ENCODE measurements at regions not wholly inside any gene's neighbourhood (a gene's known extent, or its start where the extent isn't known, plus 50 kb on each side); places are given as distances from the start of the nearest gene placed in this dataset.

DNA sequence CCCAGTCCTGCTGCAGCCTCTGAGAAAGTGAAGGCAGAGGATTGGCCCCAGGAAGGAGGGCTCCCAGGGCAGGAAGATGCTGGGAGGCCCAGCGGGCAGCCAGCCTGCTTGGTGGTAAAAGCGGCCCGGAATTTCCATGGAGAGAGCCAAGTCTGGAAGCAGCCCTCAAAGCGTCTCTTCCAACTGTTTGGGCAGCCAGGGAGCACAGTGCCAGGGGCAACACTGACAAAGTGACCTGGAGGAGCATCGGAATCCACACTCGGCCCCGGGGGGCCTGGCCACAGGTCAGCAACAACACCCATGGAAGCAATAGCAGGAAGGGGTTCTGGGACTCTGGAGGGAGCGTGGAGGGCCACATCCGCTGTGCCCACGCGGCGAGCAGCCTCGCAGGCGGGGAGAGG, 63.2 kb upstream of the FGFR2 start:
- no peak overlapping the region for H3K4me3 ChIP-seq (IDR thresholded peaks at IDR 0.05; ENCODE audit: insufficient read depth, low read depth, low read length)
- no peaks in the 10 kb centered on the region for H4K20me1 ChIP-seq (ENCODE audit: insufficient read depth)
- no peak overlapping the region for H3K27ac ChIP-seq
- TF ChIP-seq, protein P1, sequence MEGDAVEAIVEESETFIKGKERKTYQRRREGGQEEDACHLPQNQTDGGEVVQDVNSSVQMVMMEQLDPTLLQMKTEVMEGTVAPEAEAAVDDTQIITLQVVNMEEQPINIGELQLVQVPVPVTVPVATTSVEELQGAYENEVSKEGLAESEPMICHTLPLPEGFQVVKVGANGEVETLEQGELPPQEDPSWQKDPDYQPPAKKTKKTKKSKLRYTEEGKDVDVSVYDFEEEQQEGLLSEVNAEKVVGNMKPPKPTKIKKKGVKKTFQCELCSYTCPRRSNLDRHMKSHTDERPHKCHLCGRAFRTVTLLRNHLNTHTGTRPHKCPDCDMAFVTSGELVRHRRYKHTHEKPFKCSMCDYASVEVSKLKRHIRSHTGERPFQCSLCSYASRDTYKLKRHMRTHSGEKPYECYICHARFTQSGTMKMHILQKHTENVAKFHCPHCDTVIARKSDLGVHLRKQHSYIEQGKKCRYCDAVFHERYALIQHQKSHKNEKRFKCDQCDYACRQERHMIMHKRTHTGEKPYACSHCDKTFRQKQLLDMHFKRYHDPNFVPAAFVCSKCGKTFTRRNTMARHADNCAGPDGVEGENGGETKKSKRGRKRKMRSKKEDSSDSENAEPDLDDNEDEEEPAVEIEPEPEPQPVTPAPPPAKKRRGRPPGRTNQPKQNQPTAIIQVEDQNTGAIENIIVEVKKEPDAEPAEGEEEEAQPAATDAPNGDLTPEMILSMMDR (conservative IDR thresholded peaks at IDR 0.05; ENCODE audit: low read depth, low read length): no peak
- no peaks in the 10 kb centered on the region for H3K27me3 ChIP-seq (ENCODE audit: insufficient read depth, low read depth)
- no peaks in the 10 kb centered on the region for H3K79me2 ChIP-seq (ENCODE audit: insufficient read depth, low read depth)
- H2AFZ ChIP-seq (ENCODE audit: low read depth): no peak overlapping the region
- H3K4me1 ChIP-seq (ENCODE audit: low read depth, poor library complexity, severe bottlenecking): no peaks in the 10 kb centered on the region
- H3K36me3 ChIP-seq (ENCODE audit: insufficient read depth): no peaks in the 10 kb centered on the region
- no peak overlapping the region for H3K9ac ChIP-seq
- no peak overlapping the region for H3K4me2 ChIP-seq

DNA sequence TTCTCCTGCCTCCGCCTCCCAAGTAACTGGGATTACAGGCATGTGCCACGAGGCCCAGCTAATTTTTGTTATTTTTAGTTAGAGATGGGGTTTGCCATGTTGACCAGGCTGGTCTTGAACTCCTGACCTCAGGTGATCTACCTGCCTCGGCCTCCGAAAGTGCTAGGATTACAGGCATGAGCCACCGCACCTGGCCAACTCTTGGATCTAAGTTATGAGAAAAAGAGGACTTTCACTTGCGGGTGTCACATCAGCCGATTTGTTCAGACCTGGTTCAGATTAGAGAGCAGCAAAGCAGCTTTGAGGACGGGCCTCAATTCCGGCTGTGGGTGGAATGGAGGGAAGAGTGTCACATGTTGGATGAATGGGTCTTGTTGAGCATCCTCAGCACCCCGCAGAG, 61.0 kb upstream of the FGFR2 start:
- no peaks in the 10 kb centered on the region for H3K79me2 ChIP-seq (ENCODE audit: insufficient read depth, low read depth)
- H3K4me3 ChIP-seq (IDR thresholded peaks at IDR 0.05; ENCODE audit: insufficient read depth, low read depth, low read length): no peak overlapping the region
- H2AFZ ChIP-seq (ENCODE audit: low read depth): no peak overlapping the region
- no peak overlapping the region for H3K9ac ChIP-seq
- H3K4me1 ChIP-seq (ENCODE audit: low read depth, poor library complexity, severe bottlenecking): no peaks in the 10 kb centered on the region
- TF ChIP-seq, protein P1 (conservative IDR thresholded peaks at IDR 0.05; ENCODE audit: low read depth, low read length): no peak
- no peak overlapping the region for H3K27ac ChIP-seq
- no peaks in the 10 kb centered on the region for H4K20me1 ChIP-seq (ENCODE audit: insufficient read depth)
- H3K36me3 ChIP-seq (ENCODE audit: insufficient read depth): no peaks in the 10 kb centered on the region
- no peaks in the 10 kb centered on the region for H3K27me3 ChIP-seq (ENCODE audit: insufficient read depth, low read depth)
- no peak overlapping the region for H3K4me2 ChIP-seq

DNA sequence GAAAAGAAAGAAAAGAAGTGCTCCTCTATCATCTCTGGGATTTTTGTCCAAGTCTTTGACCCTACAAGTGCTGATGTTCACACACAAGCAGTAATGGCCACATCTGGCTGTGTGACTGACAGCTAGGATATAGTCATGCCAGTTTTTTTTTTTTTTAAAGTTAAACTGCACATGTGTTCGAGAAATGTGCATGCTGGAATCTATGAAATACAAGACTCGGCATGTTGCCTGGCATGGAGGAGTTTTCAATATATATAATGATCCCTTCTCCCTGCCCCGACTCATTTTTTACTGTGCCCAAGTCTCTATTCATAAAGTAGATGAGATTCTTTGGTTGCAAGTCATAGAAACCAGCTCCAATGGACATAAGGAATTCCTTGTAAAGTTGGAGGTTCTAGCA, 60.4 kb upstream of the FGFR2 start:
- no peak overlapping the region for H3K4me2 ChIP-seq
- H3K79me2 ChIP-seq (ENCODE audit: insufficient read depth, low read depth): no peaks in the 10 kb centered on the region
- no peak overlapping the region for H3K27ac ChIP-seq
- no peak overlapping the region for H3K9ac ChIP-seq
- no peaks in the 10 kb centered on the region for H4K20me1 ChIP-seq (ENCODE audit: insufficient read depth)
- H2AFZ ChIP-seq (ENCODE audit: low read depth): no peak overlapping the region
- TF ChIP-seq, protein P1 (conservative IDR thresholded peaks at IDR 0.05; ENCODE audit: low read depth, low read length): no peak
- H3K4me3 ChIP-seq (IDR thresholded peaks at IDR 0.05; ENCODE audit: insufficient read depth, low read depth, low read length): no peak overlapping the region
- no peaks in the 10 kb centered on the region for H3K4me1 ChIP-seq (ENCODE audit: low read depth, poor library complexity, severe bottlenecking)
- H3K27me3 ChIP-seq (ENCODE audit: insufficient read depth, low read depth): no peaks in the 10 kb centered on the region
- H3K36me3 ChIP-seq (ENCODE audit: insufficient read depth): no peaks in the 10 kb centered on the region

DNA sequence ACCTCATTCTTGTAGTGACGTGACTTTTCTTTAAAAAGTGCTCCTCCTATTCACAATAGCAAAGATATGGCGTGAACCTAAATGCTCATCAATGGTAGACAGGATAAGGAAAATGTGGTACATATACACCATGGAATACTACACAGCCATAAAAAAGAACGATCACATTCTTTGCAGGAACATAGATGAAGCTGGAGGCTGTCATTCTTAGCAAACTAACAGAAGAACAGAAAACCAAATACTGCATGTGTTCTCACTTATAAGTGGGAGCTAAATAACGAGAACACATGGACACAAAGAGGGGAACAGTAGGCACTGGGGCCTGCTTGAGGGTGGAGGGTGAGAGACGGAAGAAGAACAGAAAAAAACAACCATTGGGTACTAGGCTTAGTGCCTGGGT, 59.9 kb upstream of the FGFR2 start:
- no peak overlapping the region for H3K9ac ChIP-seq
- no peaks in the 10 kb centered on the region for H3K79me2 ChIP-seq (ENCODE audit: insufficient read depth, low read depth)
- H3K27ac ChIP-seq: no peak overlapping the region
- H4K20me1 ChIP-seq (ENCODE audit: insufficient read depth): no peaks in the 10 kb centered on the region
- no peaks in the 10 kb centered on the region for H3K27me3 ChIP-seq (ENCODE audit: insufficient read depth, low read depth)
- no peaks in the 10 kb centered on the region for H3K36me3 ChIP-seq (ENCODE audit: insufficient read depth)
- no peak overlapping the region for H3K4me2 ChIP-seq
- H3K4me1 ChIP-seq (ENCODE audit: low read depth, poor library complexity, severe bottlenecking): no peaks in the 10 kb centered on the region
- H3K4me3 ChIP-seq (IDR thresholded peaks at IDR 0.05; ENCODE audit: insufficient read depth, low read depth, low read length): no peak overlapping the region
- no peak overlapping the region for H2AFZ ChIP-seq (ENCODE audit: low read depth)
- TF ChIP-seq, protein P1 (conservative IDR thresholded peaks at IDR 0.05; ENCODE audit: low read depth, low read length): no peak

Data from KMS-11 (cell line).